DOHH2 (cell line): ENCODE measurements at regions not wholly inside any gene's neighbourhood (a gene's known extent, or its start where the extent isn't known, plus 50 kb on each side); places are given as distances from the start of the nearest gene placed in this dataset.
"Not testable (repeated sequence)": the region's sequence is repeated elsewhere in the genome, so short reads cannot be mapped to it uniquely, and the experiment has no call there.

ENCODE experiments used
- CTCF ChIP-seq: fragments of 200-600 bp; sonication (generic); IDR thresholded peaks from one replicate; pipeline ENCODE4 v1.5.1; 2014; ENCODE audit warnings: antibody characterized with exemption, mild to moderate bottlenecking, low read depth, low read length; ENCODE audit not compliant: poor library complexity, severe bottlenecking
- EZH2phosphoT487 ChIP-seq: fragments of 200-600 bp; sonication (generic); IDR thresholded peaks from 2 replicates; pipeline ENCODE4 v1.6.1; 2017; ENCODE audit warnings: borderline replicate concordance, mild to moderate bottlenecking, antibody characterized with exemption, low read length, moderate library complexity, mixed read lengths

GRCh38 chr16:33992513-33993177 is 533.2 kb downstream of the TP53TG3F start:
- not testable (repeated sequence) for TF ChIP-seq CTCF, EZH2phosphoT487
